RKO (cell line): ENCODE measurements at regions not wholly inside any gene's neighbourhood (a gene's known extent, or its start where the extent isn't known, plus 50 kb on each side); places are given as distances from the start of the nearest gene placed in this dataset.

Experiments
- DNase-seq: peaks from one replicate; pipeline ENCODE4 v3.0.0-alpha.2; 2016; ENCODE audit warnings: low spot score

GRCh38 chr2:168338803-168339437 lies 91.5 kb upstream of the STK39 start:
- DNase-seq, result no peak

DNA sequence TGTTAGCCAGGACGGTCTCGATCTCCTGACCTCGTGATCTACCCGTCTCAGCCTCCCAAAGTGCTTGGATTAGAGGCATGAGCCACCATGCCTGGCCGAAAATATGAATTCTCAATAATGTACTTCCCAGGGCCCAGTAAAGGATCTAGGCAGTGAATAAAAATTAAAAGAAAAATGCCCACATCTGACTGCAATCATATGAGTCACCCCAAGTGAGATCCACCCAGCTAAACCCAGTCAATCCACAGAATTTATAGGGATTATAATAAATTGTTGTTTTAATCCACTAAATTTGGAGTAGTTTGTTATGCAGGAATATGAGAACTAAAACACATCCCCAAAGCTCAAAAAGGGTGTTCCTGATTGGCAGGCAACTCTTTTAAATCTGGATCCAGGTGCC lies 93.5 kb upstream of the STK39 start:
- DNase-seq, result no peak

- DNase-seq, result no peak
Measured at GRCh38 chr2:168343586-168343985, 96.2 kb upstream of the STK39 start.

DNA sequence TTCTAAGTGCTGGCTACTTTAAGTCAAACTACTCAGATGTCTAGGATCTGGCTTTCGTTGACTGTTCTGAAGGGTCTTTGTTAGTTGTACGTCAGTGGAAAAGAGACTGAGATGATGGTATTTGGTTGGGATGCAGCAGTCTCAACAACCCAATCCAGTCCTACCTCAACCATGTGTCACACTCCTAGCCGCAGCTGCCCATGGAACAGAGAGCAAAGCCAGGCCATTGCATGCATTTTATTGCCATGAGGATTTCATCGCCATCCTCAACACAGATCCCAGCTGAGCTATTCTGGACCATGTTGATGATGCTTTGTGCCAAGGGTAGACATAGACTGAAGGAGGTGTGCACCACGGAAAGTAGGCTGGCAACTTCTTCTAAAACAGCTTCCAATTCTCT lies 97.3 kb upstream of the STK39 start:
- DNase-seq, result no peak

DNA sequence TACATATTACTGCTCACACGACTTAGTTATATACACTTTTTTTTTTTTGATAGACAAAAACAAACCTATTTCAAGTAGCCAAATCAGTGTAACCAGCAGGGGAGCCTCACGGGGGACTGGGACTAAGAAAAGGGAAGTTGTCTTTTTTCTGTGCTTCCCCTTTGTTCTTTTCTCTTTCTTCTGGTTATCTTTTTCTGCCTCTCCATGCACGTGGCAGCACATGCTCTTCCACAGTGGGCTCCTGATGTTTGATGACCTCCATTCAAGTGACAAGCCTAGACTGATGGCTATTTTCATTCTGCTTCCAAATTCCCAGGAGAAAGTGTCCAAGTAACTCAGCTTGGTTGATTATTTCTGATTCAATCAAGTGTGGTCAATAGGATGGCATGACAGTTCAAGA lies 98.2 kb upstream of the STK39 start:
- DNase-seq, result no peak

- peak; percentile 74 for DNase-seq
Measured at GRCh38 chr2:168346725-168347477, 99.5 kb upstream of the STK39 start.

- peak; percentile 64 for DNase-seq
Measured at GRCh38 chr2:168348076-168348475, 100.7 kb upstream of the STK39 start.

DNA sequence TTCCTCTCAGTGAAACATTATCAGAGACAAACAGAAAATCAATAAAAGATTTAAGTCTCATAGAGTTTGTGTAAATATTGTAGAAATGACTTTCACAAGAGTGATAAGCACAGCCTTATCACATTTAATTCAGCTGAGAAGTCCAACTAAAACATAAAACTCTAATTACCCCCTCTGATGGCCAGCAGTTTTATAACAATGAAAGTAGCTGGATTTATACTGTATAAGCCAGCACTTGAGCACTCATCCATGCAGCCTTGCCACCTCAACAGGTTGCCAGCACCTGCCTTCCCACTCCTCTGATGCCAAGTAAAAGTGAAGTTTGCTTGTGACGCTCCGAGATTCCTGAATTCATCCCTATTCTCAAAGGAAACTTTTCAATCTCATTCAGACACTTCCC lies 103.0 kb upstream of the STK39 start:
- peak; percentile 5 for DNase-seq

DNA sequence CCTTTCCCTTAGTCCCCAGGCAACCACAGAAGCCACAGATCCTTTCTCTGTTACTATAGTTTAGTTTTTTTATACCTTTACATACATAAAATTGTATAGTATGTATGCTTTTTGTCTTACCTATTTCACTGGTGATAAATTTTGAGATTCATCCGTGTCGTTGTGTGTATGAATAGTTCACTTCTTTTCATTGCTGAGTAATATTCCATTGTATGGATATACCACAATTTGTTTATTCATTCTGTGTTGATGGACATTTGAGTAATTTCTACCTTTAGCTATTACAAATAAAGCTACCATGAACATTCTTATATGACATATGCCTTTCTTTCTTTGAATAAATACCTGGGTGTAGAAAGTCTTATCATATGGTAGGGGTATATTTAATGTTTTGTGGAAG lies 102.8 kb upstream of the CERS6 start:
- no peak for DNase-seq

DNA sequence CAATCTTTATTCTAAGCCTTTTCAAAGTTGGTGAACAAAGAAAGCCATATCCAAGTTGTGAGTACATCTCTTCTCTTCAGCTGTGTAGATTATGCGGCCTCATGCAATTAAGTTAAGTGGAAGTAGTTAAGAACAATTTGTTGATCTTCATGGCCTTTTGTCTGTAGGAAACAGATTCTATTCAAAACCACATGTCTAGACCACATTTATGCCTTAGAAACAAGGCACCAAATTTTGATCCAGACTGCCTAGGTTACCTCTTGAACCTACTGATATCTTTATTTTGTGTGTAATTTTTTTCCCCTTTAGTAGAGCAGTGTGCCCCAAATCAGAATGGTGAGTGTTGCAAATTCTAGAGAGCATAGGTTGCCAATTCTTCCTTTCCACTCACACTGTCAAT lies 101.6 kb upstream of the CERS6 start:
- DNase-seq, result no peak

DNA sequence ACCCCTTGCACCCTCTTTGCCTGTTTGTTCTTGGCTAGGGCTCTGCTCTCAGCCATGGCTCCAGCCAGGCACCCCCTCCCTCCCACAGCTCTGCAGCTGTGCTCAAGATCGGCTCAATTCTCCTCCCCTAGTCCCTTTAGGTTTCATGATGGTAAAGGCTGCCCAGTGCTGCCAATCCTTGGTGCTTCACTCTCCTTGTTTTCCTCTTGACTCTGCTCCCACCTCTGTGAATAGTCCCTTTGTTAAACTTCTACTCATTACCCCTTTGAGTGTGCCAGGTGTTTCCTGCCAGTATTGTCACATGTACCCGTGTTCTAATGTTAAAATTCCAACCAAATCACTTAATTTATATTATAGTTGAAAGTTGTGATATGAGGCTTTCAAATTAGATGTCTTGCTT lies 101.0 kb upstream of the CERS6 start:
- DNase-seq, result no peak

DNA sequence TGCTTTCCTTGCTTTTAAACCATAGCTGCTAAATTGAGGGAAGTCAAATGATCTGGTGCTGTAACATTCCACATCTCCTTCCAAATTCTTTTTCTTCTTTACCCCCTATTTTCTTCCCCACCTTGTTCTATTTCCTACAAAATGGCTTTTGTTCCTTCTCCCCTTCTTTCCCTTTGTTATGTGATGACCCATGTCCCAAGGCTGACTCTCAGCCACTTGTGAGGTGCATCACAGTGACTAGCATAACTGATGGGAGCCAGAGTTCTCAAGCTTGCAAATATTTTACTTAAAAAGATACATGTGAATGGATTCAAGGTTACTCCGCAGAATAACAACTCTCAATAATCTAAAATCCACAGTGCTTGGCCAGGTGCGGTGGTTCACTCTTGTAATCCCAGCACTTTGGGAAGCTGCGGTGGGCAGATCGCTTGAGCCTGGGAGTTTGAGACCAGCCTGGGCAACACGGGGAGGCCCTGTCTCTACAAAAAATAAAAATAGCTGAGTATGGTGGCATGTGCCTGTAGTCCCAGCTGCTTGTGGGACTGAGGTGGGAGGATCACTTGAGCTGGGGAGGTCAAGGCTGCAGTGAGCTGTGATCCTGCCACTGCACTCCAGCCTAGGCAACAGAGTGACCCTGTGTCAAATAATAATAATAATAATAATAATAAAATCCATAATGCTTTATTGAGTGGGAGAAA lies 100.1 kb upstream of the CERS6 start:
- DNase-seq, result no peak

GRCh38 chr2:168356477-168356835 lies 99.6 kb upstream of the CERS6 start:
- DNase-seq, result no peak

GRCh38 chr2:168357797-168358472 lies 98.1 kb upstream of the CERS6 start:
- no peak for DNase-seq

DNA sequence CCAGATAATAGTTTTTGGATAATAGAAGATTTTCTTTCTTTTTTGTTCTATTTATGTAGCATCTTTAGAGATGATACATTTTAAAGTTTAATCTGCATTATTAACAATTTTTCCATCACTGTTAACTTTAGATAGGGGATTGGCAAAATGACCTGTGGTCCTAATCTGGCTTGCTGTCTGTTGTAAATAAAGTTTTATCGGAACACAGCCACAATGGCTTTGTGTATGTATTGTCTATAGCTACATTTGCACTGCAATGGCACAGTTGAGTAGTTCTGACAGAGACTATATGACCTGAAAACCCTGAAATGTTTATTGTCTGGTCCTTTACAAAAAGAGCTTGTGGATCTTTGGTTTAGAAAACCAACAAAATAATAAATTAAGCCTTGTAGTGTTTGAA lies 97.0 kb upstream of the CERS6 start:
- no peak for DNase-seq

GRCh38 chr2:168363347-168364092 lies 92.6 kb upstream of the CERS6 start:
- DNase-seq, result no peak

DNA sequence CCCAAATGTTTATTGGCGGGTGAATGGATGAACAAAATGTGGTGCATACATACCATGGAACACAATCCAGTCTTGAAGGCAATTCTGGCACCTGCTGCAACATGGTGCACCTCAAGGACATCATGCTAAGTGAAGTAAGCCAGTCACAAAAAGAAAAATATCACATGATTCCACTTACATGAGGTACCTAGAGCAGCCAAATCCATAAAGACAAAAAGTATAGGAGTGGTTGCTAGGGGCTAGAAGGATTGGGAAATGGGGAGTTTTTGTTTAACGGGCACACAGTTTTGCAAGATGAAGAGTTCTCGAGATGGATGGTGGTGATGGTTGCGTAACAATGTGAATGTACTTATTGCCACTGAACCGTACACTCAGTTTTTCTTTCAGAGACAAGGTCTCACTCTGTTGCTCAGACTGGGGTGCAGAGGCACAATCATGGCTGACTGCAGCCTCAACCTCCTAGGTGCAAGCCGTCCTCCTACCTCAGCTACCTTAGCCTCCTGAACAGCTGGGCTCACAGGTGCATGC lies 90.9 kb upstream of the CERS6 start:
- no peak for DNase-seq

GRCh38 chr2:168369031-168369430 lies 87.0 kb upstream of the CERS6 start:
- no peak for DNase-seq

GRCh38 chr2:168371273-168372019 lies 84.6 kb upstream of the CERS6 start:
- DNase-seq, result no peak

DNA sequence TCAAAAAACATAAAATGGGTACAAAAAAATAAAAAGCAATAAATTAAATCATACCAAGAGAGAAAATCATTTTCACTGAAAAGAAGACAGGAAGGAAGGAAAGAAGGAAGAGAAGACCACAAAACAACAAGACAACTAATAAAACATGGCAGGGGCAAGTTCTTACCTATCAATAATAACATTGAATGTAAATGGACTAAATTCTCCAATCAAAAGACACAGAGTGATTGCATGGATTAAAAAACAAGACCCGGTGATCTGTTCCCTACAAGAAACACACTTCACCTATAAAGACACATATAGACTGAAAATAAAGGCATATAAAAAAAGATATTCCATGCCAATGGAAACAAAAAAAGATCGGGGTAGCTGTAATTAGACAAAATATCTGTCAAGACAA lies 82.6 kb upstream of the CERS6 start:
- no peak for DNase-seq

DNA sequence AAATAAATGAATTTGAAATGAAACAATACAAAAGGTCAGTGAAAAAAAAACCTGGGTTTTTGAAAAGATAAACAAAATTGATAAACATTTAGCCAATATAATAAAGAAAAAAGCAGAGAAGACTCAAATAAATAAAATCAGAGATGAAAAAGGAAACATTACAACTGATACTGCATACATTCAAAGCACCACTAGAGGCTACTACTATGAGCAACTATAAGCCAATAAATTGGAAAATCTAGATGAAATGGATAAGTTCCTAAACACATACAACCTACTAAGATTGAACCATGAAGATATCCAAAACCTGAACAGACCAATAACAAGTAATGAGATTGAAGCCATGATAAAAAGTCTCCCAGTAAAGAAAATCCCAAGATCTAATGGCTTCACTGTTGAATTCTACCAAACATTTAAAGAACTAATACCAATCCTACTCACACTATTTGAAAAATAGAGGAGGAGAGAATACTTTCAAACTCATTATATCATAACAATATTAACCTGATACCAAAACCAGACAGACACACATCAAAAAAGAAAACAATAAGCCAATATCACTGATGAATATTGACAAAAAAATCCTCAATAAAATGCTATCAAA lies 80.8 kb upstream of the CERS6 start:
- peak; percentile 13 for DNase-seq
